ENCODE measurements at regions not wholly inside any gene's neighbourhood (a gene's known extent, or its start where the extent isn't known, plus 50 kb on each side); places are given as distances from the start of the nearest gene placed in this dataset.

GRCh38 chrX:45434231-45434630 lies 233.6 kb upstream of the DIPK2B start:
- TF ChIP-seq ZNF260 (CRISPR knock-in tag; IDR thresholded peaks at IDR 0.05; ENCODE audit: borderline replicate concordance, low read depth) (no peak), KLF9 (CRISPR knock-in tag; IDR thresholded peaks at IDR 0.05; ENCODE audit: low read depth) (no peak), SP5 (CRISPR knock-in tag; IDR thresholded peaks at IDR 0.05; ENCODE audit: borderline replicate concordance, low read depth) (no peak), MBD4 (IDR thresholded peaks at IDR 0.05; ENCODE audit: borderline replicate concordance, low read length) (no peak), CTCF (CRISPR knock-in tag; IDR thresholded peaks at IDR 0.05) (no peak), PBX3 (CRISPR knock-in tag; IDR thresholded peaks at IDR 0.05; ENCODE audit: borderline replicate concordance) (no peak), MAX (IDR thresholded peaks at IDR 0.05) (no peak), ATF6 (CRISPR knock-in tag; conservative IDR thresholded peaks at IDR 0.05) (no peak), ZBTB1 (CRISPR knock-in tag; IDR thresholded peaks at IDR 0.05; ENCODE audit: borderline replicate concordance) (no peak), ISX (CRISPR knock-in tag; conservative IDR thresholded peaks at IDR 0.05) (no peak)
